ENCODE measurements at regions not wholly inside any gene's neighbourhood (a gene's known extent, or its start where the extent isn't known, plus 50 kb on each side); places are given as distances from the start of the nearest gene placed in this dataset.

- no peak for TF ChIP-seq CTCF (IDR thresholded peaks at IDR 0.05)
- TF ChIP-seq EP300 (IDR thresholded peaks at IDR 0.05): no peak
Observed at GRCh38 chr2:16149349-16150243, 209.2 kb downstream of the MYCN start.

Measured in gastroesophageal sphincter (tissue), 3 donors.